22Rv1 (cell line): ENCODE measurements at regions not wholly inside any gene's neighbourhood (a gene's known extent, or its start where the extent isn't known, plus 50 kb on each side); places are given as distances from the start of the nearest gene placed in this dataset.
"Not testable (repeated sequence)": the region's sequence is repeated elsewhere in the genome, so short reads cannot be mapped to it uniquely, and the experiment has no call there.

Experiments
- ZFX ChIP-seq: fragments of 450-650 bp; IDR thresholded peaks from 2 replicates; pipeline ENCODE4 v1.6.1; 2017; ENCODE audit warnings: antibody characterized with exemption, borderline replicate concordance
- TF ChIP-seq, protein P1 (sequence below): fragments of 450-650 bp; IDR thresholded peaks from 2 replicates; pipeline ENCODE4 v1.5.1; 2017; ENCODE audit warnings: mild to moderate bottlenecking

DNA sequence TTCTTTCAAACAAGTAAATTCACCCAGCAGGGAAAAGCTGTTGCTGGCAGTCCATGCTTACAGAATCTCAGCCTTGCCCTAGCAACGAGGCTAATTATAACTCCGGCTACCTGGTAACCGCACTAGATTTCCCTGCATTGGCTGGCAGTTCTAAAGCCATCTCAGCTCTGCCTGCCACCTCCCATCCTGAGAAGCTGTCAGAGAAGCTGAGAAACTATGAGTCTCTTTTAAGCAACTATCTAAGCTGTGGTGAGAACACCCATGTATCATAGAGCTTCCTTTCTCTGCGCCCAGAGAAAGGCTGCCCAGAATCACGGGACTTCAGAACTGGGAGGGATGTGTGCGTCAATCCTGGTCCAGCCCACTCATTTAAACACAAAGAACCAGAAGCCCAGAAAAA lies 113.9 kb upstream of the NBPF26 start:
- TF ChIP-seq, protein P1, sequence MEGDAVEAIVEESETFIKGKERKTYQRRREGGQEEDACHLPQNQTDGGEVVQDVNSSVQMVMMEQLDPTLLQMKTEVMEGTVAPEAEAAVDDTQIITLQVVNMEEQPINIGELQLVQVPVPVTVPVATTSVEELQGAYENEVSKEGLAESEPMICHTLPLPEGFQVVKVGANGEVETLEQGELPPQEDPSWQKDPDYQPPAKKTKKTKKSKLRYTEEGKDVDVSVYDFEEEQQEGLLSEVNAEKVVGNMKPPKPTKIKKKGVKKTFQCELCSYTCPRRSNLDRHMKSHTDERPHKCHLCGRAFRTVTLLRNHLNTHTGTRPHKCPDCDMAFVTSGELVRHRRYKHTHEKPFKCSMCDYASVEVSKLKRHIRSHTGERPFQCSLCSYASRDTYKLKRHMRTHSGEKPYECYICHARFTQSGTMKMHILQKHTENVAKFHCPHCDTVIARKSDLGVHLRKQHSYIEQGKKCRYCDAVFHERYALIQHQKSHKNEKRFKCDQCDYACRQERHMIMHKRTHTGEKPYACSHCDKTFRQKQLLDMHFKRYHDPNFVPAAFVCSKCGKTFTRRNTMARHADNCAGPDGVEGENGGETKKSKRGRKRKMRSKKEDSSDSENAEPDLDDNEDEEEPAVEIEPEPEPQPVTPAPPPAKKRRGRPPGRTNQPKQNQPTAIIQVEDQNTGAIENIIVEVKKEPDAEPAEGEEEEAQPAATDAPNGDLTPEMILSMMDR = not testable (repeated sequence)
- not testable (repeated sequence) for TF ChIP-seq ZFX
